HEK293T (cell line): ENCODE measurements at regions not wholly inside any gene's neighbourhood (a gene's known extent, or its start where the extent isn't known, plus 50 kb on each side); places are given as distances from the start of the nearest gene placed in this dataset.

Experiments
- CTCF ChIA-PET: fragments of 350-600 bp; formaldehyde crosslinking; extraction: SDS; loops from one replicate; lab custom pipeline; 2021; ENCODE audit warnings: antibody characterized with exemption, inconsistent platforms; lab: Yijun Ruan, JAX
- POLR2A ChIA-PET: fragments of 350-600 bp; formaldehyde crosslinking; extraction: SDS; loops from one replicate; lab custom pipeline; 2020; ENCODE audit warnings: antibody characterized with exemption, inconsistent platforms; lab: Yijun Ruan, JAX
- DNase-seq: peaks from one replicate; pipeline ENCODE4 v3.0.0; 2012; ENCODE audit warnings: mixed read lengths; ENCODE audit errors: extremely low spot score
- ARNT ChIP-seq: fragments of 450-650 bp; IDR thresholded peaks from 2 replicates; pipeline ENCODE4 v1.6.1; 2017; ENCODE audit warnings: mild to moderate bottlenecking
- BHLHE40 ChIP-seq: fragments of 450-650 bp; IDR thresholded peaks from 2 replicates; pipeline ENCODE4 v1.6.1; 2016; ENCODE audit warnings: mild to moderate bottlenecking, moderate library complexity, borderline replicate concordance
- CTBP1 ChIP-seq: fragments of 450-650 bp; IDR thresholded peaks from 2 replicates; pipeline ENCODE4 v1.6.1; 2016; ENCODE audit warnings: borderline replicate concordance
- ELF4 ChIP-seq: fragments of 450-650 bp; IDR thresholded peaks from 2 replicates; pipeline ENCODE4 v1.6.1; 2017; ENCODE audit warnings: antibody characterized with exemption
- FOXA1 ChIP-seq: fragments of 450-650 bp; IDR thresholded peaks from 2 replicates; pipeline ENCODE4 v1.6.1; 2016; ENCODE audit warnings: mild to moderate bottlenecking
- FOXK2 ChIP-seq: fragments of 450-650 bp; IDR thresholded peaks from 2 replicates; pipeline ENCODE4 v1.6.1; 2016; ENCODE audit warnings: mild to moderate bottlenecking
- FOXM1 ChIP-seq: fragments of 450-650 bp; IDR thresholded peaks from 2 replicates; pipeline ENCODE4 v1.6.1; 2017; ENCODE audit warnings: mild to moderate bottlenecking, borderline replicate concordance
- HDGF ChIP-seq: fragments of 450-650 bp; IDR thresholded peaks from 2 replicates; pipeline ENCODE4 v1.6.1; 2017; ENCODE audit warnings: antibody characterized with exemption, borderline replicate concordance
- L3MBTL2 ChIP-seq: fragments of 450-650 bp; conservative IDR thresholded peaks from 2 replicates; pipeline ENCODE4 v1.6.1; 2016; ENCODE audit warnings: mild to moderate bottlenecking
- LEF1 ChIP-seq: fragments of 450-650 bp; IDR thresholded peaks from 2 replicates; pipeline ENCODE4 v1.6.1; 2017; ENCODE audit warnings: mild to moderate bottlenecking, borderline replicate concordance
- NFRKB ChIP-seq: fragments of 450-650 bp; IDR thresholded peaks from 2 replicates; pipeline ENCODE4 v1.6.1; 2016; ENCODE audit warnings: mild to moderate bottlenecking, moderate library complexity
- SP1 ChIP-seq: fragments of 450-650 bp; IDR thresholded peaks from 2 replicates; pipeline ENCODE4 v1.6.1; 2017
- SUZ12 ChIP-seq: fragments of 450-650 bp; IDR thresholded peaks from 2 replicates; pipeline ENCODE4 v1.6.1; 2016; ENCODE audit warnings: mild to moderate bottlenecking
- TARDBP ChIP-seq: fragments of 450-650 bp; IDR thresholded peaks from 2 replicates; pipeline ENCODE4 v1.6.1; 2016
- ZNF384 ChIP-seq: fragments of 450-650 bp; IDR thresholded peaks from 2 replicates; pipeline ENCODE4 v1.6.1; 2016
- TF ChIP-seq, protein P1 (sequence below): fragments of 450-650 bp; IDR thresholded peaks from 2 replicates; pipeline ENCODE4 v1.6.1; 2016

DNA sequence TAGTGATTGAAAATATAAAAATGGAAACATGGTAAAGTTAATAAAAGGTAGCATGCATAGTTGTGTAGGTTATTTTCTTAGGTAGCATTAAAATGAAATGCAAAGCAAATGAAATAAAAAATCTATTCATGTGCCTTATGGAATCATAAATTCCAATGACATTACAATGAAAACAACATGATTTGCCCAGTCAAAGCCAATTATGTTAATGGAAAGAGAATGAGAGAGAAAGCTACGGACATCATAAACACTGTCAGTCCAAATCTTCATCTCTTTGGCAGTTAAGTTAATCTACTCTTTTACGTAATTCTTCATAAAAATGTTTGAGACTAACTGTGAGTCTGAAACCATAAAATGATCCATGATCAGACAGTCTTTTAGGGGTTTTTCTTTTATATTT, 636.7 kb upstream of the SYT4 start:
- CTCF ChIA-PET: no interaction called here

DNA sequence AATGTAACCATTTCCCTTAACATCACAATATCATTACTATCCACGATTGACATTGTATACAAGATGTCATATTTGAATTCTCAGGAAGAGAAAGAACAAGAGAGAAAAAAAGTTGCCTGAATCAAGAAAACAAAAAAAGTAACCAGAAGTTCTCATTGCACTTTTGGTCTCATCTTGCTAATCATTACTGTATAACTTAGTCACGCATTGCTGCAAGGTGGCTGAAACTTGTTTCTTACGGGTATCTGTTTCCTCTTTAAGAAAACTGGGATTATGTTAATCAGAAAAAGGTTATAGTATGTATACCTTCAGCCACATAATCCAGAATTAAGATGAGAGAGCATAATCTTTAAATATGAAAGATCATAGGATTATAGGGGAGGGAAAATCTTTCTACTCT, 639.7 kb upstream of the SYT4 start:
- POLR2A ChIA-PET: no interaction called here
- CTCF ChIA-PET: no interaction called here
- no peak for DNase-seq
- TF ChIP-seq SUZ12 (no peak), ZNF384 (no peak), BHLHE40 (no peak), ARNT (no peak), NFRKB (no peak), FOXA1 (no peak), SP1 (no peak), L3MBTL2 (no peak), FOXK2 (no peak), HDGF (no peak), FOXM1 (no peak), TARDBP (no peak), CTBP1 (no peak), ELF4 (no peak)
- TF ChIP-seq, protein P1, sequence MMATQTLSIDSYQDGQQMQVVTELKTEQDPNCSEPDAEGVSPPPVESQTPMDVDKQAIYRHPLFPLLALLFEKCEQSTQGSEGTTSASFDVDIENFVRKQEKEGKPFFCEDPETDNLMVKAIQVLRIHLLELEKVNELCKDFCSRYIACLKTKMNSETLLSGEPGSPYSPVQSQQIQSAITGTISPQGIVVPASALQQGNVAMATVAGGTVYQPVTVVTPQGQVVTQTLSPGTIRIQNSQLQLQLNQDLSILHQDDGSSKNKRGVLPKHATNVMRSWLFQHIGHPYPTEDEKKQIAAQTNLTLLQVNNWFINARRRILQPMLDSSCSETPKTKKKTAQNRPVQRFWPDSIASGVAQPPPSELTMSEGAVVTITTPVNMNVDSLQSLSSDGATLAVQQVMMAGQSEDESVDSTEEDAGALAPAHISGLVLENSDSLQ: no peak

More for the DNA sequence above, 636.7 kb upstream of the SYT4 start:
- POLR2A ChIA-PET: no interaction called here
- TF ChIP-seq TARDBP (no peak), CTBP1 (no peak), L3MBTL2 (no peak), BHLHE40 (no peak), ELF4 (no peak), LEF1 (no peak), FOXA1 (no peak), SUZ12 (no peak), HDGF (no peak), ARNT (no peak), FOXK2 (no peak), SP1 (no peak), FOXM1 (no peak), ZNF384 (no peak), NFRKB (no peak)
- TF ChIP-seq, protein P1: no peak
- DNase-seq: no peak

DNA sequence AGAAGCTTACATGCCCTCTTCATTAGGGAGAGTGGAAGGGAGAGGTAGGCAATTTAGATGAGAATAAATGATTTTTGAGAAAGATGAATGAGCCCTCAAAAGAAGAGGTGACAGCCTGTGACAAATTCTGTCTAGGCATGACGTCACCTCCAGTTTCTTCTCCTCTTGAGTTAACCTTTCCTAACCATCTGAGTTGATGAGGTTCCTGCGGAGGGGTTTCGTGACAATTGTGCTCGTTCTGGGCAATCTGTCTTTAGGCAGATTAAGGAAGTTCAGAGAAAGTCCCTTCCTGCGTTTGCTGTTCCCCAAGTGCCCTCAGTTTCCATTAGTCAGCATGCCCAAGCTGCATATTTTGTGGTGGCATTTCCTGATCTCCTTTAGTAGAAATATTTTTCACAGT, 640.2 kb upstream of the SYT4 start:
- ChIA-PET CTCF (no interaction called here), POLR2A (no interaction called here)
- TF ChIP-seq ELF4 (no peak), SUZ12 (no peak), CTBP1 (no peak), BHLHE40 (no peak), ARNT (no peak), FOXK2 (no peak), FOXA1 (no peak), NFRKB (no peak), ZNF384 (no peak), LEF1 (no peak), TARDBP (no peak), L3MBTL2 (no peak), HDGF (no peak), FOXM1 (no peak), SP1 (no peak)
- TF ChIP-seq, protein P1: no peak
- no peak for DNase-seq

DNA sequence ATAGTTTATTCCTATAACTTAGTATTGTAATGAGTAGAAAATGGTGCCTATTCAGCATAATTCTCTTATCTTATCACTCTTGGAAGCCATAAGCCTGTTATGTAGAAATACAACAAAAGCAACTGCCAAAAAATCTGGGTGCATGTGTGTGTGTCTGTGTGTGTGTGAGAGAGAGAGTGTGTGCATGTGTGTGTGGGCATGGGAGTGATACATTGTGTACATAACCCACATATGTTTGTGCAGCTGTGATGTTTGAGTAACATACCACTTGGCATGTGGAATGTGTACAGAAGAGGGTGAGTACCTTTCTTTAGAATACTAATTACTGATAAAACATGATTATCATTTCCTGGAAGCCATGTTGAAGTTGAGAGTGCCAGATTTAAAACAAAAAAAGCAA, 642.3 kb upstream of the SYT4 start:
- POLR2A ChIA-PET: no interaction called here
- no peak for TF ChIP-seq LEF1
- TF ChIP-seq TARDBP: no peak
- TF ChIP-seq SUZ12: no peak
- no peak for TF ChIP-seq CTBP1
- TF ChIP-seq FOXK2: no peak
- no peak for TF ChIP-seq FOXA1
- CTCF ChIA-PET: no interaction called here
- DNase-seq: no peak

DNA sequence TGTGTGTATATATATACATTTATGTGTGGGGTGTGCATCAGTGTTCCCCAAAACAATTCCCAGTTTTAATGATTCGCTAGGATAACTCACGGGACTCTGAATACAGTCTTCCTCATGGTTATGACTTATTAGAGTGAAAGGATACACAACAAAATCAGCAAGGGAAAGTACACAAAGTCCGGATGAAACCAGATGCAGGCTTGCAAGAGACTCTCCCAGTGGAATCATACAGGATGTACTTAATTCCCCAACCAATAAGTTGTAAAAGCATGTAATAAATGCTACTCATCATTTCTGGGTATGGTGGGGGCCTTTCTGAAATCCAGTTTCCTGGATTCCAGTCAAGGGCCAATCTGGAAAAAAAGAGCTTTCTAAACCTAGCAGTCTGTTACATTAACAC, 654.1 kb upstream of the SYT4 start:
- ChIA-PET POLR2A (no interaction called here), CTCF (no interaction called here)
- TF ChIP-seq ELF4: no peak
- TF ChIP-seq SUZ12: no peak
- TF ChIP-seq SP1: no peak
- TF ChIP-seq HDGF: no peak
- TF ChIP-seq CTBP1: no peak
- no peak for TF ChIP-seq NFRKB
- no peak for TF ChIP-seq TARDBP
- TF ChIP-seq LEF1: no peak
- TF ChIP-seq FOXM1: no peak
- TF ChIP-seq, protein P1: no peak
- no peak for TF ChIP-seq FOXA1
- no peak for TF ChIP-seq L3MBTL2
- TF ChIP-seq ARNT: no peak
- TF ChIP-seq ZNF384: no peak
- DNase-seq: no peak

DNA sequence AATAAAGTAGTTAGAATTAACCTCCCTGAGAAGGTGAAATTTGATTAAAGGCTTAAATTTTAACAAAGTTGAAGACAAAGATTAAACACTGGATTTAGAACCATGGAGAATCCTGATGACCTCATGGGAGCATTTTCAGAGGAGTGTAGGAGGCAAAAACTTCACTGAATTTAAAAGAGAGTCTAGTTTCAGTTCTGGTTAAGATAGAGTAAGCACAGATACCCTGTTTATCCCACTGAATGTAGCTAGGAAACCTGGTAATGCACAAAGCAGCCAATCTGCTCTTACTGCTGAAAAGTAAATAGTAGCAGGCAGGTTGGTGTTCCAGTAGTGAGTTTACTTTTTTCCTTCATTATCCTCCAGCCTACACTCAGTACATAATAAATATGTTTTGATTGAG, 654.9 kb upstream of the SYT4 start:
- DNase-seq: no peak
- POLR2A ChIA-PET: no interaction called here
- CTCF ChIA-PET: no interaction called here
- TF ChIP-seq NFRKB: no peak
